NCI-H2107 treated with DMSO at 0.1 percent for 48 hours (cell line): ENCODE measurements at regions not wholly inside any gene's neighbourhood (a gene's known extent, or its start where the extent isn't known, plus 50 kb on each side); places are given as distances from the start of the nearest gene placed in this dataset.

Experiments
- DNase-seq: peaks from one replicate; lab custom pipeline; 2025; ENCODE audit not compliant: unreplicated experiment; lab: John Stamatoyannopoulos, UW

GRCh38 chr10:60728056-60728455 is 50.2 kb upstream of the CDK1 start:
- no peak for DNase-seq

GRCh38 chr10:60726257-60726656 is 52.0 kb upstream of the CDK1 start:
- DNase-seq = no peak

GRCh38 chr10:60722623-60723022 is 55.7 kb upstream of the CDK1 start:
- no peak for DNase-seq

DNA sequence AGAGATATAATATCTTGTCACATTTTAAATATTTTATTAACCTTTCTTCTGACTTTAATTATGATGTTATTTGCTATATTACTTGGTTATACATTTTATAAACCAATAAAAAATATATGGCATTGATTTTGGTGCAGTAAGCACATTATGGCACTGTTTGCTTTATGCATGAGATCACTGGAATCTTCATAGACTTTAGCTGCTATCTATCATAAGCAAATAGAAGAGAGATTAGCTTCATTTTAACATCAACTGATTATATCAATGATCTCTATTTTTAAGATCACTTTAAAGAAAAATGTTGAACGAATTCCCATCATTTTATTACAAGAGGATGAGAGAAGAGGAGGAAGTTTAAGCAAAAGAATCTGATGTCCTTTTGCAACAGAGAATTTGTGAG is 58.6 kb upstream of the CDK1 start:
- no peak for DNase-seq

GRCh38 chr10:60718886-60719285 is 59.4 kb upstream of the CDK1 start:
- DNase-seq = no peak

GRCh38 chr10:60717852-60718251 is 60.4 kb upstream of the CDK1 start:
- no peak for DNase-seq

- no peak for DNase-seq
Measured at GRCh38 chr10:60714233-60714632, 64.0 kb upstream of the CDK1 start.

GRCh38 chr10:60711496-60711895 is 66.8 kb upstream of the CDK1 start:
- no peak for DNase-seq

DNA sequence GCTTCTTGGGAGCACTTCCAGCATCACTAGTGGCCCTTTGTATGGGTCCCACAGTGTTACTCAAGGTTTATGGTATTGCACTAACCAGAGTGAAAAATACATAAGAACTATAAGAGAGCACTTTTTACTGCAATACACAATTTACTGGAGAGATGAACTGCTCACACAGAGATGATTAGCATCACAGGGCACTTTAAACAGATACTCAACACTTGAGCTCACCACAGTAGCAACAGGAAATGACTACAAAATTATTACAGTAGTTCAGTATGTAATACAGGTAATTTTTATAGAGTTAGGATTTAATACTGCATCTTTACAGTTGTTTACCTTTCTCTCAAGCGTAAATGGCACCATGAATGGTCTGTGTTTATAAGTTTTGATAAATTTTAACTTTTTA is 68.2 kb upstream of the CDK1 start:
- no peak for DNase-seq

DNA sequence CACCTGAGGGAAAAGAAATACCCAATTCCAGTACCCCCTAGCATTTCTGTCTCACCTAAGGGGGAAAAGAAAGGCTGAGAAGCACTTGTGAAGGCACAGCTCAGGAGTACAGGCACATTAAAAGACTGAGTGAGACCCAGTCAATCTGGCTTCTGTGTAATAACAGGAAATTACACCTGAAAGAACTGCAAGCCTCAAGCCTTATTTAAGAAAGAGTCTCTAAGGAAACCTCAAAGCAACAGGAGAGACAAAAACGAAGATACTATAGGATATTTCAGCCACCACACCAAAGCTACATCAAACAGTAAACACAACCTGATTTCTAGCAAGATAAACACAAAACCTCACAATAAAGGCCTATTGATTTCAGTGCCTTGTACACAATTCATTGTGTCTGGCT is 69.6 kb upstream of the CDK1 start:
- DNase-seq = no peak

- DNase-seq = no peak
Measured at GRCh38 chr10:60707841-60708240, 70.4 kb upstream of the CDK1 start.

DNA sequence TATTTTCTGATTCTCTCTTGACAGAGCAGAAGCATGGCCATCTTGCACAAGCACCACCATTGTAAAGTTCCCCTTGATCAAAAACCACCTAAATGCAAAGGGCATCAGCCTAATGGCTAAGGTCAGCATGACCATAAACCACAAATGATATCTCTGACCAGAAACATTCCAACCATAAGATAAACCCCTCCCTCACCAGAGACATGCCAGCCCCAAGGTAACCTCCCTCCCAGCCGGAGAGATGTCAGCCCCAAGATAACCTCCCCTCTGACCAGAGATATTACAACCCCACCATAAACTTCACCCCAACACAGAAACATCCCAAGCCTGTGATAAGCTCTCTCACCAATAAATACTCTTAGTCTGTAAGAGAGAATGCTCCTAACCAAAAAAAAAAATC is 72.1 kb upstream of the CDK1 start:
- no peak for DNase-seq

GRCh38 chr10:60705376-60705775 is 72.9 kb upstream of the CDK1 start:
- DNase-seq = no peak

- DNase-seq = no peak
Measured at GRCh38 chr10:60704471-60704870, 73.8 kb upstream of the CDK1 start.

DNA sequence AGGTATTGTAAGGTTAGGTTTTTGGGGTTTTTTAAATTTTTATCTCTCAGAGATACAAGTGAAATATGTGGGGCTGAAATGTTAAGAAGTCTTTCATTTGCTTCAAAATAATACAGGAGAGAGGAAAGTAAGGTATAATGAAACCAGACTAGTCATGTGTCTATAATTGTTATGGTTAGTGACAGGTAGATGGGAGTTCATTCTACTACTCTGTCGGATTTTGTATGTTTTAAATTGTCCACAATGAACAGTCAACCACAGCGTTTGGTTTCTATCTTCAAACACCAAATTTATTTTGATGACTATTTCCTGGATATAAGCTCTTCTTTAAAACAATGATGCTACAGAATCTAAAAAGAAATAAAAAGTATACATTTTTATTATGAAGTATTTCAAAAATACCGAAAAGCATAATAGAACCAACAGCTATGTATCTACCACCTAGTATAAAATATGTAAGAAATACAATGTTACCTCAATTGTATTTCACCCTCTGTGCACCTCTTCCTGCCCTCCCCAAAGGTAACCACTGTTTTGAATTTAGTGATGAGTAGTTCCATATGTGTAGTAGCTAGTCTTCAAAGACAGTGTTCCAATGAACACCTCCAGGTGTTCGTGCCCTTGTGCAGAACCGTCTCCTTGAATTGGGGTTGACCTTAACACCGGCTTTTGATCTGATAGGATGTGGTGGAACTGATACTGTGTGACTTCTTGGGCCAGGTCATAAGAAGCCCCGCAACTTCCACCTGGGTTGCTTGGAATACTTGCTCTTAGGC is 74.8 kb upstream of the CDK1 start:
- DNase-seq = no peak

DNA sequence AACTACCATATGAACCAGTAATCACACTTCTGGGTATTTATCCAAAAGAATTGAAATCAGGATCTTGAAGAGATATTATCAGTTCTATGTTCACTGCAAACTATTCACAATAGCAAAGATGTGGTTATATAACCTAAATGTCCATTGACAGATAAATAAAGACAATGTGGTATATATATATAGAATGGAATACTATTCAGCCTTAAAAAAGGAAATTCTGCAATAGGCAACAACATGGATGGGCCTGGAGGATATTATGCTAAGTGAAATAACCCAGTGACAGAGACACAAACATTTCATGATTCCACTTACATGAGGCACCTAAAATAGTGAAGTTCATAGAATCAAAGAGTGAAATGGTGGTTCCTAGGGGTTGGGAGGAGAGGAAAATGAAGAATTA is 90.6 kb upstream of the CDK1 start:
- no peak for DNase-seq

GRCh38 chr10:60684091-60684490 is 94.2 kb upstream of the CDK1 start:
- DNase-seq = no peak

DNA sequence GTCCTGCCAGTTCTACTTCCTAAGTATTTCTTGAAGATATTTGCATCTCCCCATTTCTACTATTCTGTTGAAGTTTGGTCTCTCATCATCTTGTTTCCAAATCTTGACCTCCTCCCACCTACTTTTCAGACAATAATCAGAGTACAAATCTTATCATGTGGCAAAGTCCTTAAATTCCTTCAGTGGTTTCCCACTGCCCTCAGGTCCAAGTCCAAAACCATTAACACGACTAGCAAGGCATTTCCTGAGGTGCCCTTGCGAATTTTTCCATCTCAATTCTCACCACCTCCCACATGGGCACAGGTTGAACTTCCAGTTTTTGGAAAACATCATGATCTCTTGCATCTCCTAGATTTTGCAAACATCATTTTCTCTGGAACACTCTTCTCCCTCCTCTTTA is 97.2 kb upstream of the CDK1 start:
- DNase-seq = no peak

DNA sequence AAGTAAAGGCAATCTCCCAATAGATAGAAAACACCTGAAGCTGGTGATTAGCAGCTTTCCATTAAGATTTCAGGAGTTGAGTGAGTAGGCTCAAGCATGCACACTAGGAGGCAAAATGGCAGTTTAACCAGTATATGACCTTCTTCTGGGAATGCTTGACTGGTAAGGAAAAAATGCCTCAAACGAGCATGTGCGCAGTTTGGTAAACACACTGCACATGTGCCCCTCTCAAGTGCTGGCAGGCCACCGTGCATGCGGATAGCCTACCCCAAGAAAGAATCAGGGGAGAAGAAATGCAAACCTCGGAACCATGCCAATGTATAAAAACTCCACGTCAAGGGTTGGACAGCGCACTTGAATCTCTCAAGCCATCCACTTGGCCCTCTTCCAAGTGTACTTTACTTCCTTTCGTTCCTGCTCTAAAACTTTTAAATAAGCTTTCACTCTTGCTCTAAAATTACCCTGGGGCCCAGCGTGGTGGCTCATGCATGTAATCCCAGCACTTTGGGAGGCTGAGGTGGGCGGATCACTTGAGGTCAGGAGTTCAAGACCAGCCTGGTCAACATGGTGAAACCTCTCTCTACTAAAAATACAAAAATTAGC is 98.8 kb upstream of the CDK1 start:
- DNase-seq = no peak

DNA sequence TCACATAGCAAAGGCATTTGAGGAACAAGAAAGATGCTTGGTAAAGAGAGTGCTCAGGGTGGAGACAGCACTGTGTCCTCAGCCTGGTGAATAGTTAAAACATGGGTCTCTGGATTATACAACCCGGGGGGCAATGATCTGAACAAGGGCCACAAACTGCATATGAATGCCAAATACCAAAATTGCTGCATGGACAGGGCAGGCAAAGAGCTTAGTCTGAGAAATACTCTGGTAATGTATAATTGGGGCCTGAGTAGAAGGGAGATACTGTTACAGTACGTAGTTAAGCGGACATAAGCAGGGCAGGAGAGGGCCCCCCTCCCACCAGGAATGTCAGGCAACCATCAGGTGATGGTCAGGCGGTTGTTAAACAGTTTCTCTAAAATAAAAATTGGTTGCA is 99.3 kb upstream of the CDK1 start:
- DNase-seq = no peak

DNA sequence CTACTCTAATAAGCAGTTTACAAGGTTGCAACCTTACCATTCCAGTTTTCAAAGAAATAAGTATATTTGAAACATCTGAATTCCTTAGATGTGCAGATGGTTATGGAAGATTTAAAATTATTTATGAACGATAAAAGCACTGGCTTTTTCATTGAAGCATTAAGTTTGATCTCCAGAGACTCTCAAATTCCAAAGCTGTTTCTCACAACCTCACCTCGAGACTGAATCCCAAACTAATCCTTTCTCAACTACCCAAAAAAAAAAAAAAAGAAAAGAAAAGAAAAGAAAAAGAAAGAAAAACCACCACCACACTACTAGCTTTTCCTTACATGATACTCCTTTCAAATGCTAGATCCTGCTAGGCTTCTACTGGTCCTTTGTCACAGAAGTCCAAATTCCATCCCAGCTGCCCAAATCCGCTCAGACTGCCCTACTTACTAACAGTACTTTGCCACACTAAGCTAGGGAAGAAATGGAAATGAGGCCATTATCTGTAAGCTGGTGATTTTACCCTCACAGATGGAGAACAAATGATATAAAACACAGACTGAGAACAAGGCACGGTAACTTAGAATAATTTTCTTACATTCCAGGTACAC is 100.6 kb upstream of the CDK1 start:
- DNase-seq = no peak

GRCh38 chr10:60675236-60675635 is 103.0 kb upstream of the CDK1 start:
- DNase-seq = no peak

- DNase-seq = no peak
Measured at GRCh38 chr10:60669501-60669900, 108.8 kb upstream of the CDK1 start.
